ENCODE measurements at regions not wholly inside any gene's neighbourhood (a gene's known extent, or its start where the extent isn't known, plus 50 kb on each side); places are given as distances from the start of the nearest gene placed in this dataset.

- TF ChIP-seq, protein P1, sequence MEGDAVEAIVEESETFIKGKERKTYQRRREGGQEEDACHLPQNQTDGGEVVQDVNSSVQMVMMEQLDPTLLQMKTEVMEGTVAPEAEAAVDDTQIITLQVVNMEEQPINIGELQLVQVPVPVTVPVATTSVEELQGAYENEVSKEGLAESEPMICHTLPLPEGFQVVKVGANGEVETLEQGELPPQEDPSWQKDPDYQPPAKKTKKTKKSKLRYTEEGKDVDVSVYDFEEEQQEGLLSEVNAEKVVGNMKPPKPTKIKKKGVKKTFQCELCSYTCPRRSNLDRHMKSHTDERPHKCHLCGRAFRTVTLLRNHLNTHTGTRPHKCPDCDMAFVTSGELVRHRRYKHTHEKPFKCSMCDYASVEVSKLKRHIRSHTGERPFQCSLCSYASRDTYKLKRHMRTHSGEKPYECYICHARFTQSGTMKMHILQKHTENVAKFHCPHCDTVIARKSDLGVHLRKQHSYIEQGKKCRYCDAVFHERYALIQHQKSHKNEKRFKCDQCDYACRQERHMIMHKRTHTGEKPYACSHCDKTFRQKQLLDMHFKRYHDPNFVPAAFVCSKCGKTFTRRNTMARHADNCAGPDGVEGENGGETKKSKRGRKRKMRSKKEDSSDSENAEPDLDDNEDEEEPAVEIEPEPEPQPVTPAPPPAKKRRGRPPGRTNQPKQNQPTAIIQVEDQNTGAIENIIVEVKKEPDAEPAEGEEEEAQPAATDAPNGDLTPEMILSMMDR (IDR thresholded peaks at IDR 0.05): no peak
- no peak for TF ChIP-seq EZH2 (IDR thresholded peaks at IDR 0.05; ENCODE audit: borderline replicate concordance, insufficient read depth, low read depth, low read length, poor library complexity, severe bottlenecking)
Observed at GRCh38 chr18:29962579-29962978, 1080.0 kb downstream of the DSC3 start.

Measured in B cell (primary cell).